Heart right ventricle (tissue), 16 donors: ENCODE measurements at regions not wholly inside any gene's neighbourhood (a gene's known extent, or its start where the extent isn't known, plus 50 kb on each side); places are given as distances from the start of the nearest gene placed in this dataset.

Experiments
- ATAC-seq, 8 donors: fragments of 200-7000 bp; cut with Tn5 transposase; one replicate each; pipeline ENCODE4 v1.9.1; 2020; ENCODE audit warnings: mild to moderate bottlenecking in 8 of 8, moderate library complexity in 8 of 8, moderate number of reproducible peaks in 1 of 8
- DNase-seq, 2 donors: peaks; one replicate each; pipeline ENCODE4 v3.0.0-alpha.2; 2020
- H3K27ac ChIP-seq, 10 donors: fragments of 200-600 bp; sonication (generic) in 2 of 10; one replicate each; pipeline versions ENCODE4 v1.5.0 to v1.8.0; 2020 to 2022; ENCODE audit warnings: mild to moderate bottlenecking in 3 of 10
- H3K27me3 ChIP-seq, 7 donors: fragments of 200-600 bp; one replicate each; pipeline ENCODE4 v1.8.0; 2021 to 2022; ENCODE audit warnings: mild to moderate bottlenecking in 2 of 7
- H3K36me3 ChIP-seq, 9 donors: fragments of 200-600 bp; sonication (generic) in 1 of 9; one replicate each; pipeline versions ENCODE4 v1.5.0 to v1.8.0; 2020 to 2022; ENCODE audit warnings: mild to moderate bottlenecking in 2 of 9
- H3K4me1 ChIP-seq, 9 donors: fragments of 200-600 bp; sonication (generic) in 1 of 9; one replicate each; pipeline versions ENCODE4 v1.5.0 to v1.8.0; 2020 to 2022; ENCODE audit warnings: mild to moderate bottlenecking in 4 of 9
- H3K4me3 ChIP-seq, 10 donors: fragments of 200-600 bp; sonication (generic) in 2 of 10; one replicate each; pipeline versions ENCODE4 v1.5.0 to v1.8.0; 2020 to 2022; ENCODE audit warnings: mild to moderate bottlenecking in 7 of 10, moderate library complexity in 2 of 10
- H3K9me3 ChIP-seq, 11 donors: fragments of 200-600 bp in 10 of 11; sonication (generic) in 2 of 11; one replicate each; pipeline versions ENCODE4 v1.5.0 to v1.8.0; 2013 to 2022; ENCODE audit warnings: mild to moderate bottlenecking in 2 of 11, control low read depth in 1 of 11, moderate library complexity in 1 of 11
- CTCF ChIP-seq, 9 donors: fragments of 200-600 bp; sonication (generic) in 2 of 9; IDR thresholded peaks; one replicate each; pipeline versions ENCODE4 v1.5.0 to v1.8.0; 2021 to 2022; ENCODE audit warnings: antibody characterized with exemption in 9 of 9, mild to moderate bottlenecking in 5 of 9, moderate library complexity in 1 of 9
- WGBS, 2 donors: extraction: QIAGEN DNeasy Blood & Tissue Kit; methylation state at CpG; one replicate each; pipeline ENCODE4 v1.1.7; 2013; ENCODE audit warnings: inconsistent platforms in 1 of 2; 5-methylcytosine and 5-hydroxymethylcytosine counted together
- intact Hi-C, 10 donors: fragments of 100-400 bp; cut with DNase I; formaldehyde crosslinking; loops; one replicate each; pipeline versions ENCODE4 v1.11.1 to v1.14.2; 2022
- donor health status: Arrhythmogenic right ventricular cardiomyopathy.
- donor health status: ischemic (EF 13 %, LVEDD 7.1; RV severe dilation, severe dysfunction).
- donor health status: healthy with polysubstance abuse.
- donor health status: DM: no; HTN: yes; CAD: no.
- donor health status: DM: no; HTN: no; CAD: no.
- donor health status: ischemic (EF 25% LVEDD 6.9; RV normal size, moderate dysfunction).
- donor health status: ischemic (EF 25% LVEDD 5.7; RV mildly dilated, moderate dysfunction).
- donor health status: healthy.
- donor health status: DM: yes; HTN: yes; CAD: no.
- donor health status: Ischemic cardiomyopathy.
- donor health status: ischemic (EF 35%, LVEDD 5.7; RV mildly dilated, moderate dysfunction).
- donor health status: nonischemic (EF 11% LVEDD 7.7; RV severe dilation, severe dysfunction).
- donor health status: DM: yes; HTN: yes; CAD: no.
- donor health status: PGD.
- donor health status: ischemic (EF 29% LVEDD 5.4; RV normal size, mild dysfunction).
- donor health status: nonischemic (EF 23%, LVEDD 6.1; RV moderate dilation, normal function).

GRCh38 chr4:11005300-11005699 is 320.7 kb upstream of the CLNK start:
- WGBS, 2 donors: 74 to 76% methylated on average over 4 of the region's 4 CpGs

GRCh38 chr4:11004818-11005217 is 320.2 kb upstream of the CLNK start:
- ATAC-seq (no peak), DNase-seq (no peak)
- Histone ChIP-seq H3K4me3 (no peak overlapping the region), H3K27ac (no peak overlapping the region), H3K27me3 (no peaks in the 10 kb centered on the region), H3K9me3 (peaks cover 0 to 8% (median 0%) of the 10 kb centered on the region in 11 donors), H3K4me1 (no peaks in the 10 kb centered on the region), H3K36me3 (no peaks in the 10 kb centered on the region)
- WGBS, 2 donors: 79 to 83% methylated on average over 6 of the region's 6 CpGs
- TF ChIP-seq CTCF (IDR thresholded peaks at IDR 0.05): no peak
- intact Hi-C loops: no loop called here

More at GRCh38 chr4:11005300-11005699, 320.7 kb upstream of the CLNK start:
- ATAC-seq: no peak
- peaks cover 0 to 8% (median 0%) of the 10 kb centered on the region in 11 donors for H3K9me3 ChIP-seq
- H3K36me3 ChIP-seq: no peaks in the 10 kb centered on the region
- H3K27ac ChIP-seq: no peak overlapping the region
- DNase-seq: no peak
- no peak for TF ChIP-seq CTCF (IDR thresholded peaks at IDR 0.05)
- H3K27me3 ChIP-seq: no peaks in the 10 kb centered on the region
- H3K4me3 ChIP-seq: no peak overlapping the region
- H3K4me1 ChIP-seq: no peaks in the 10 kb centered on the region
- intact Hi-C loops: no loop called here

GRCh38 chr4:11002961-11003360 is 318.4 kb upstream of the CLNK start:
- TF ChIP-seq CTCF (IDR thresholded peaks at IDR 0.05): no peak
- Histone ChIP-seq H3K9me3 (peaks cover 0 to 3% (median 0%) of the 10 kb centered on the region in 11 donors), H3K4me3 (no peak overlapping the region), H3K4me1 (no peaks in the 10 kb centered on the region), H3K36me3 (no peaks in the 10 kb centered on the region), H3K27me3 (no peaks in the 10 kb centered on the region), H3K27ac (no peak overlapping the region)
- DNase-seq (no peak), ATAC-seq (no peak)
- intact Hi-C loops: no loop called here
- WGBS, 2 donors: 76 to 81% methylated on average over 2 of the region's 2 CpGs

- H3K27me3 ChIP-seq: no peaks in the 10 kb centered on the region
- no peak for TF ChIP-seq CTCF (IDR thresholded peaks at IDR 0.05)
- peaks cover 0 to 3% (median 0%) of the 10 kb centered on the region in 11 donors for H3K9me3 ChIP-seq
- H3K36me3 ChIP-seq: no peaks in the 10 kb centered on the region
- intact Hi-C loops: no loop called here
- DNase-seq (no peak), ATAC-seq (peak in 1 of 8 donors; percentile 39)
- no peaks in the 10 kb centered on the region for H3K4me1 ChIP-seq
- 61 to 63% methylated on average over 1 of the region's 1 CpG for WGBS, 2 donors
- H3K27ac ChIP-seq: peak overlapping the region in 1 of 10 donors; percentile 4
- no peak overlapping the region for H3K4me3 ChIP-seq
Measured at GRCh38 chr4:10998846-10999245, 314.3 kb upstream of the CLNK start.
